G401.6 (cell line): ENCODE measurements at regions not wholly inside any gene's neighbourhood (a gene's known extent, or its start where the extent isn't known, plus 50 kb on each side); places are given as distances from the start of the nearest gene placed in this dataset.

Experiments used
- FAIRE-seq: peaks from 2 replicates; lab custom pipeline; 2012; peaks lifted over from hg19 to GRCh38; lab: Jason Lieb, UNC

GRCh38 chr2:221308507-221309066, 263.5 kb downstream of the EPHA4 start:
- no peak for FAIRE-seq

- FAIRE-seq, result no peak
These were observed 262.1 kb downstream of the EPHA4 start for GRCh38 chr2:221309892-221310583.

DNA sequence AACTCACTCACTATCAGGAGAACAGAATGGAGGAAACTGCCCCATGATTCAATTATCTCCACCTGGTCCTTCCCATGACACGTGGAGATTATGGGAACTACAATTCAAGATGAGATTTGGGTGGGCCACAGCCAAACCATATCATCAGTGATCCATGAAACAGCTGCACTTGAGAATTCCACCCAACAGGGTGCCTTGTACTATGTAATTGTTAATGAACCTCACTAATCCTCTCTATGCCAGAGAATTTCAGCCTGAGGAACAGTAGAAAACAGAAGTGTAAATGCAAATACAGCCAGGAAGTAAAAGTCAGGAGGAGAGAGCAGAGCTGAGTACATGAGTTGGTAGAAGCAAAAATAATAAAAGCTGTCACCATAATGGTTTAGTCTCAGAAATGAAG, 261.4 kb downstream of the EPHA4 start:
- FAIRE-seq, result no peak

GRCh38 chr2:221312634-221313033, 259.5 kb downstream of the EPHA4 start:
- no peak for FAIRE-seq

GRCh38 chr2:221314786-221315185, 257.3 kb downstream of the EPHA4 start:
- FAIRE-seq, result no peak

DNA sequence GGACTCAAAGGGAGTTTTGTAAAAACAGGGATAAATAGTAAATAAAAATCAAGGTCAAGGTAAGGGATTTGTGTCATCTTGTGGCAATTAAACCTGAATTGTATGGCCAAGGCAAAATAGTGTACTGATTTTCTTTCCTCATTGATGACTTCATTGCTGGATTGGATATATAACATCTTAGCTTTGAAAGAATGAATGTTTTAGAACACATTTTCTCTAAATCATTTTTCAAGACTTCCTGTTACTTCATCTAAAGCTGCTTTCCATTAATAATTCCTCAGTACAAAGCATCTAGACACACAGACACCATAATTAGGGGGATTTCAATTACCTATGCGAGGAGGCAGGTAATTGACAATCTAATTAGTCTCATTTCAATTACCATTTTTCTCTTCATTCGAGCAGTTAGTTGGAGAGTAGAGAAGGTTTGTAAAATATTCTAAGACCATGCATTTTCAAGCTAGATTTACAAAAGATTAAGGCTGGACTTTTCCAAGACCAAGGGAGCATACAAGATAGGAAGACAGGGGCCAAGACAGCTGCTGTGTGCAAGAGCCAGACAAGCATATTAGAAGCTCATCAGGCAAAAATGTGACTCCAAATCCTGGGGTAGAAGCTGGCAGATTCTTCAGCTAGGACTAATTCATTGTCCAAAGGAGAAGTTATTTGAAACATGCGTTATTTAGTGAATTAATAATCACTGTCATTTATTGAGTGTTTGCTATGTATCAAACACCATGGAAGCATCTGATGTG, 253.6 kb downstream of the EPHA4 start:
- no peak for FAIRE-seq

- FAIRE-seq, result no peak
These were observed 249.4 kb downstream of the EPHA4 start for GRCh38 chr2:221322741-221323140.

DNA sequence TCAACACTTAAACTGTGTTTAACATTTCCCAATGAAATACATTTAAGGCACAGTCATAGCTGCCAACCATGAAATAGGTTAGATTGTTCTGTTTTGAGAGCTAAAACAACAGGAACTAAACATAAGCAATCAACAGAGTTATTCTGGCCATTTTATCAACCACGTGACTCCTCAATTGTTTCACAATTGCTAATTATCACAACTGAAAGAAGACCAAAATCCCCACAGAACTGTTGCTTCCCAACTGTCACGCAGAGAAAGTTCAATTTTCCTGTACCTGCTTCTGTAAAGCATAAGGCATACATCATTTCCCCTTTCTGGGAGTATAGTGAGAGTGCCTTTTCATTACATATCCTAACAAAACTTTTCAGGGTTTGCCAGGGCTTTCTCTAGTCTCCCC, 248.6 kb downstream of the EPHA4 start:
- FAIRE-seq, result no peak

GRCh38 chr2:221330436-221330835, 241.7 kb downstream of the EPHA4 start:
- FAIRE-seq, result no peak

- no peak for FAIRE-seq
These were observed 237.5 kb downstream of the EPHA4 start for GRCh38 chr2:221334481-221335218.

- no peak for FAIRE-seq
These were observed 236.8 kb downstream of the EPHA4 start for GRCh38 chr2:221335219-221335752.

GRCh38 chr2:221336967-221337366, 235.1 kb downstream of the EPHA4 start:
- no peak for FAIRE-seq

- no peak for FAIRE-seq
These were observed 234.0 kb downstream of the EPHA4 start for GRCh38 chr2:221337957-221338685.

- no peak for FAIRE-seq
These were observed 229.7 kb downstream of the EPHA4 start for GRCh38 chr2:221342388-221342787.

GRCh38 chr2:221343524-221343923, 228.6 kb downstream of the EPHA4 start:
- FAIRE-seq, result no peak

DNA sequence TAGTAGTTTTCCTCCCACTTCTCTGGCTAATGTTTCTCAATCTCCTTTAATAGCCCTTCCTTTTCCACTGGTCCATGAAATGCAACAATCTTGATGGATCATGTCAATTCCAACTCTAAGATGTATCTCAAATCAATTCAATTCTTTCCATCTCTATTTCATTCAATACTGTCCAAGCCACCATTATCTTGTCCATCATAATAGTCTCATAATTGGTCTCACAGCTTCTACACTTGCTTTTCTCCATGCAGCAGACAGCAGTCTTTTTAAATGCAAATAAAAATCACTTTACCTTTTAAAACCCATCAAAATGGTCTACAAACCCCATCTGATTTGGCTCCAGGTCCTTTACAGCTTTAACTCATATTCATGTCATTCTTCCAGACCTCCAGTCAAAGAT, 226.6 kb downstream of the EPHA4 start:
- no peak for FAIRE-seq

DNA sequence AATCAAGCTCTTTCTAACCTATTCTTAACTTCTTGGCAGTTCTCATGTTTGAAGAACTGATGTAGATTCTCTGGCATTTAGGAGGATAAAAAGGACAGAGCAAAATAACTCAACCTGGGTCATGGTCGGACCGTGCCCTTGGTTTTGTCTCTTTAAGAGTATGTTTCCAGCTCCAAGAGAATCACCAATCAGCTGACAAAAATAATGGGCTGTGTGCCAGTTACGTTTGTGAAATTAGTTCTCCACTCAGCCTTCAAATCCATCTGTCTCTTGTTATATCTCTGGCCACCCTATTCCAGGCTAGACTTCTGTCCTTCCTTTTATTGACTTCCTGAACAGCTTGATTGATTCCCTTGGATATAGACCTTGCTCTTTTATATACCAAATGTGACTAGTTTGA, 225.7 kb downstream of the EPHA4 start:
- FAIRE-seq, result no peak

- FAIRE-seq, result no peak
These were observed 224.6 kb downstream of the EPHA4 start for GRCh38 chr2:221347471-221347870.

- no peak for FAIRE-seq
These were observed 221.5 kb downstream of the EPHA4 start for GRCh38 chr2:221350616-221351015.

DNA sequence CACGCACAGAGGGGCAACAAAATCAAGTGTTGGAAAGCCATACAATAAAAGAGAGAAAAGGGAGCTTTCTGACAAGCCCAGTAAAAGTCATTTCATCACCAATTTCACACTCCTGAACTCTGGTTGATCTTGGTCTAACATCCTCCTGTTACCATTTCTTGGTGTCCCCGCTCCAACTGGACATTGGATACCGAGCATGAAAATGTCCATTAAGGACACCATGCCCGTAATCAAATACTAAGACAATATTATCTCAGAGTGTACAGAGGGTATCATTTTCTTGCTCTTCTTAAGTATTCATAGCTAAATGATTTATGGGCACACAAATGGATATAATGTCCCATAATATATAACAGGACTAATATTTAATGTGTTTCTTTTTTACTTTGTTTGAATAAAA, 218.9 kb downstream of the EPHA4 start:
- FAIRE-seq, result no peak

DNA sequence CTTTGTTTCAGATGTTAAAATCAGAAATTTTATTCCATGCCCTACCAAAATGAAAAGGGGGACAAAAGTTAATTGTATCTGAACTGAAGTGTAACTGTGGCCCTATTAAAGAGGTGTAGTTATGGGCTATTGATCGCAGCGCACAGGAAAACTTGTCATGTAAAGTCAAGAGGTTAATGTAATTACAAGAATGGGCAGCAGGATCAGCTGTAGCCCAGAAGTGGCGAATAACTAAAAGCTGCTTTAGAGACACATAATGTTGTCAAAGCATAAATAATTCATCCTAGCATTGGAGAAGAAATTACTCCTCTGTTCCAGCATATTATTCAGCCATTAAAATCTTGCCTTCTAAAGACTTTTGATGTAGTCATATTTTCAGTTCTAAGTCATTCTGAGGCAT, 211.8 kb downstream of the EPHA4 start:
- FAIRE-seq, result no peak

DNA sequence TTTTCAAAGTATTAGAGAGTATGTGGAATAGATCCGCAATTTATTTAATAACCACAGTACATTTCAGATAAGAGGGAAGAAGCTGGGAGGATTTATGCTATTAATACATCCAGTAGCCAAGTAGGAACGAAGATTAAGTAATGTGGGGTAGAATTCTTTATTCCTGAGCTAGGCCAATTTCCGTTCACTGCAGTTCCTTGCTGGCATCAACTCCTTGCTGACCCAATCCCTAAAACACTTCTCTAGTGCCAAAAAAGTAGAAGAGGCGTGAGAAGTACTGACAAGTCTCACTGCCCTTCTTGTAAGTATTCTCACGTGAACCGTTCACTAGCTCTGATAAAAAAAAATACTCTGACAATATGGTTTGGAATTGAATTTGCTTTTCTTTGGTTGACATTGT, 211.4 kb downstream of the EPHA4 start:
- FAIRE-seq, result no peak
